ENCODE measurements at regions not wholly inside any gene's neighbourhood (a gene's known extent, or its start where the extent isn't known, plus 50 kb on each side); places are given as distances from the start of the nearest gene placed in this dataset.
A peak's percentile ranks its signal among the peaks of the same experiment; 100 is the strongest.

GRCh38 chr6:134866563-134866962 lies 83.3 kb downstream of the ALDH8A1 start:
- no peak for DNase-seq

DNA sequence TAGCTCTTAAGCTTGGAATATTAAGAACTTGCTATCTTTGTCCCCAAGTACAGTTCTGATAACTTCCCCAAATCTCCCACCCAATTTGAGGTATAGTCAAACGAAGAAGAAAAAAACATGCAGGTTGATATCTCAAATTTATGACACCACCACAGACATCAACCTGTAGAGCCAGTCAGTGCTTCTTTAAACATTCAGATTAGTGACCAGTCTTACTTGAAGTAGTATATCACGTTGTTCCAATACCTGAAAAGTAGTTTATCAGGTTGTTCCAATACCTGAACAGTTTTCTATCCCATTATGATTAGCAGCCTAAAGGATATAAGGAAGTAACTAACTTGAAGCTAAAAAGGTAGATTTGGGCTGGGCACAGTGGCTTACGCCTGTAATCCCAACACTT lies 85.3 kb downstream of the ALDH8A1 start:
- DNase-seq, result no peak

- no peak for DNase-seq
These were observed 86.0 kb downstream of the ALDH8A1 start for GRCh38 chr6:134863763-134864510.

DNA sequence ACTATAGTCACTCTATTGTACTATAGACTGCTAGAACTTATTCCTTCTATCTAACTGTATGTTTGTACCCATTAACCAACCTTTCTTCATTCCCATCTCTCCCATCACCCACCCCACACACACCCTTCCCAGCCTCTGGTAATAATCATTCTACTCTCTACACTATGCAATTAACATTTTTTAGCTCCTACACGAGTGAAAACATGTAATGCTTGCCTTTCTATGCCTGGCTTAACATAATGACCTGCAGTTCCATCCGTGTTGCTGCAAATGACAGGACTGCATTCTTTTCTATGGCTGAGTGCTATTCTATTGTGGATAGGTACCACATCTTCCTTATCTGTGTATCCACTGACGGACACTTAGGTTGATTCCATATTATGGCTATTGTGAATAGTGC lies 95.5 kb downstream of the ALDH8A1 start:
- no peak for DNase-seq

DNA sequence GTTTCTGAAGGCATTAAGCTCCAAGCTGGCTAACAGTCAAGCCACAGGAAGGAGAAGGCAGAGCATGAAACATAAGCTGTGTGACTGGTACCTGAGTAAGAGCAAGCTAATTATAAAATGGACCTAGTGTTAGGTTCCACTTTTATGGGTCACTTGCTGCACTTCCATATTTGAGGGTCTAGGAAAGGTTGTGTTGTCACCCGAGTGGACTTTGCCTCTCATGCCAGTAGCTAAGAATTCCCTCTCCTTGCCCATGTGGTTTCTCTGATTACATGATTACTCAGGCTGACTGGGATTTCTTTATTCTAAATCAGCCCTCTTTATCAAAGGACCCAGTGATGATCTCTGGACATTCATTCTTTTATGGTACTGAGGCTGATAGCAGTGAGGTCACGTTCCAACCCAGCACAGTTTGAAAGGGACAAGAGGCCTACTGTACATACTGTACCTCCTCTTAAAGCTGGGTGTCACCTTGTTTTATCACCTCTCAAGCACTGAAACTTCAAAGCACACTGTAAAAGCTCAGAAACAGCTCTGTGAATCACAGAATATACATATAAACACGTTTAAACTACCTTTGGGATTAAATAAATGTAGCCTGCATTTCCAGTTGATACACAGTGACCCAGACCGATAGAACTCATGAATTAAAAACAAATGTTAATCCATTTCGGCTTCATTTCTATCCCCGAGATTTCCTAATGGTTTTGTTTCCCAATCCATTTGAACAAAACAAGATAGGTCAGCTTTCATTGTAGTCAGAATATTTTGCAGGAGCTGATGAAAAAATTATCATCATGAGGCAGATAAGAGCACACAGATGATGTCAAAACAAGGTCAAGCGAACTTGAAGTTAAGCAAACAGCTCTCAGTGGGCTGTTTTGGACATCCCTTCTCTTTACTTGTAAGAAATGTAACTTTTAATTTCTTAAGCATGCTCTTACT lies 96.5 kb downstream of the ALDH8A1 start:
- DNase-seq, result no peak

- DNase-seq, result no peak
These were observed 98.4 kb downstream of the ALDH8A1 start for GRCh38 chr6:134851548-134851947.

DNA sequence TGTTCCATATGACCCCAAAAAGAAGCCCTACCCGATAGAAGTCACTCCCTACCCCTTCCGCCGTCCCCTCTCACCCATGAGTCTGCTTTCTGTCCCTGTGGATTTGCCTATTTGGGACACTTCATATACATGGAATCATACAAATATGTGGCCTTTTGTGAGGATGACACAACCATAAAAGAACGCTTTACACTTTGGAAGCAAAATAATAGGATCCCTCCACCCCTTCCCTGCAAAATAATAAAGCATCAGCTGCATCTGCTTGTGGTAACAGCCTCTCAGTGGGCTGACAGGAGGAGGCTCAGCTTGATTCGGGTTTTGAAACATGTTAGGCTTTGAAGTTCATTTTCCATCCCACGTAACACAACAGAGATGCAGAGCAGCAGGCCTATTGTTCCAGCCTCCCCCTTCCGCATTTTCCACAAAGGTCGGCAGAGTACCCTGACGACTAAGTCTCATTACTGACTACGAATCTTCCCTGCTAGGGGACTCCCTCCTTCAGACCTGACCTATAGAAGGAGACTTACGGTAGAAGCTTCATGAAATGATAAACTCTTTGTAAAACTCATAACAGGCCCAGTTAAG lies 99.1 kb downstream of the ALDH8A1 start:
- DNase-seq, result no peak

GRCh38 chr6:134849920-134850447 lies 99.9 kb downstream of the ALDH8A1 start:
- DNase-seq, result no peak

GRCh38 chr6:134848076-134848475 lies 101.8 kb downstream of the ALDH8A1 start:
- no peak for DNase-seq

DNA sequence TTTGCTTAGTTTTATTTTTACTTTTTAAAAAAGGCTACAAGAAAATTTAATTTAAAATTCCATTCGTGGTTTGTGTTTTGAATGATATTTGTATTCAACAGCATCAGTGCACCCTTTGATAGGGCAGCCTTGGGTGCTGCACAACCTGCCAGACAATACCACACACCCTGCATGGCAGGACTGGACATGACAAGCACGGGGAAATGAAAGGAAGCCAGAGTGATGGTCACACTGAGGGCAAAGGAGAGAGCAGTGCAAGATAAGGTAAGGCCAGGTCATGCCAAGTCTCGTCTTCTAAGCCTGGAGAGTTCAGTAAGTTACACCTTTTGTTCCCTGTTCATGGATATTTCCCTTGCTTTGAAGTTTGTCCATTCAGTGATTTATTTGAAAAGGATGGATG lies 103.0 kb downstream of the ALDH8A1 start:
- no peak for DNase-seq

DNA sequence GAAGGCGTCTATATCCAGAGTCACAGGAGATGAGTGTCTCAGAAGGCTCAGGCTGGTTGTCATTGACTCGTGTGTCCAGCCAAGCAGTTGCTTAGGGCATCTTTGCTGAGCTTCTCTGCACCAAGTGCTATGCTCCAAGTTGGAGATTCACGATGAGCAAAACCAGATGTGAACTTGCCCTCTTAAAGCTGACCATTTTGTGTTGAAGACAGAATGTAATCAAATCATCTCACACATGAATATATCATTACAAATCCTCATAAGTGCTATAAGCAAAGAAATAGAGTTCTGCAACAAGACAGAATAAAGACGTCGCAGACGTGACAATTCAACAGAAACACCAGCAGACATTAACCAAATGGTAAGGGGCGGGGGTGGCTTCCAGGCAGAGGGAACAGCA lies 103.9 kb downstream of the ALDH8A1 start:
- DNase-seq, result no peak

GRCh38 chr6:134844120-134844519 lies 105.8 kb downstream of the ALDH8A1 start:
- DNase-seq, result no peak

- DNase-seq, result no peak
These were observed 109.6 kb downstream of the ALDH8A1 start for GRCh38 chr6:134840086-134840867.

- no peak for DNase-seq
These were observed 113.9 kb downstream of the ALDH8A1 start for GRCh38 chr6:134835993-134836392.

- DNase-seq, result no peak
These were observed 119.0 kb downstream of the ALDH8A1 start for GRCh38 chr6:134830940-134831339.

DNA sequence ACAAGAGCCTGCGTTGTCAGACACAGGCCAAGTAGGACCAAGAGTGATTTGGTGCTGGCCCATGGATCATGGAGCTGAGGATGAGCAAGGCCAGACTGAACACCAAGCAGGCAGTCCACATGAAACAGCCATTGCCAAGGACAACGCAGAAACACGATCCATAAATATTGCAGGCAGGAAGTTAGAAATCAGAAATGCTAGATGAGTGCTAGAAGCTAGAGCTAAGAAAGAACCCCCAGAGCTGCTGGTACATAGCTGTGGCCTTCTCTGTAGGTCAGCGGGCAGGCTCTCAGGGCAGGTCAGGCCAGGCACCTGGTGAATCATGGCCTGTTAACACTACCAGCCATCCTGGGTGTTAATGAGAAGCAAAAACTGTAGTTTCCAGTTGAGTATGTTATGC lies 119.7 kb downstream of the ALDH8A1 start:
- no peak for DNase-seq

DNA sequence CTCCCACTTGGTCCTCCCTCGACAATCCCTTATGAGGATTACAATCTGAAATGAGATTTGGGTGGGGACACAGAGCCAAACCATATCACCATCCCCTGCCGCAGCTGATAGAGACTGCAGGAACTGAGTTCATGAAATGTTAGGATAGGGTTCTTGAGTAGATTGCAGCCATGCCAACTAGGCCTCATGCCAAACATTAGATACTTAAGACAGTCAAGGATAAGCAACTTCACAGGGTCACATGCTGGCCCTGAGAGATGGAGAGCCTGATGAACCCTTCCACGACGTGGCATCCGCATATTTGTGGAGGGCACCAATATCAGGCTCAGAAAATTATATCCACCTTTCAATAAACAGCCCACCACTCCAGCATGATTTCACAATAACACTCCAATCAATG lies 121.3 kb downstream of the ALDH8A1 start:
- DNase-seq, result no peak

DNA sequence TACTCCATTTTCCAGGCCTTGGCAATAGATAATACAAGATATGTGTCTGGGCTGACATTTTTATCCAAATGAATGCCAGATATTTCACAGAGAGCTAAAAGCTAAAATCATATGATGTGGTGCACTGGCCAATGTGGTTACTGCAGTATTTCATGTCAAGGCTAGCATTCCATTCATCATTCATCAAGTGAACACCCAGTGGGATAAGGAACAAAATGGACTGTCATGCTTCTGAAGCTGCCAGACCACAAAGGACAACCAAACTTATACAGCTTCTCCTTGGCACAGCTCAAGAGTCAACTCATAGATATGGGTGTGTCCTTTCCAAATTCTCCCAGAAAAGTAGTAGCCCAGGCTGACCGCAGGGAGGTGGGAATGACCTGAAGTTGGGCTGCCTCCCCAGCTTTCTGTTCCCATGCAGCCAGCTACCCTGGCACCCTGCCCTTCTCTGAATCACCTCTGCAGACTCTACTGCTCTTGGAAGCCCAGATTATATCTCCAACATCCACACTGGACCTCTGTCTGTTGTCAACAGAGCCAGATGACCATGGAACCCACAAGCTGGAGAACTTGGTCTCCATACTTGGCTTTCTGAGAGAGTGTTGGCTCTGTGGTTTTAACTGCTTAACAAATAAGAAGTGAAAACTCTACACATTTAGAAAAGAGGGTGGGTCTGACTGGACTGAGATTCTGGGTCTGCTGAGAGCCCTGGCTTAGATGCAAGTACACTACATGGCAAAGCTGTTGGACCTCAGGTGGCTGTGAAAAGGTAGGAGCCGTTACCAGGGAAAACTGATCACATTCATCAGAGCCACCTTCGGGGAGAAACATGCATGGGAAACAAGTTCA lies 122.8 kb downstream of the ALDH8A1 start:
- no peak for DNase-seq

DNA sequence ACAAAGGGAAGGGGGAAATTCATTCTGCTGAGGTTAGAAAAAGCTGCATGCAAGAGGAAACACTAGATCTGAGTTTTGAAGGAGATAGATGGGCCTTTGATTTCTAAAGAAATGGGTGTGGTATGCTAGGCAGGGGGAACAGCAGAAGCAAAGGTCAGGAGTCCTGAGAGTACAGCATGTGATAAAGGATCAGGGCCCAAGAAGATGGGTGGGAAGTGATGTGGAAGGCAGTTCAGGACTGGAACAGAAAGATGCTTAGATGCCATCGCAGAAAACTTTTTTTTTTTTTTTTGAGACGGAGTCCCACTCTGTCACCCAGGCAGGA lies 126.2 kb downstream of the ALDH8A1 start:
- DNase-seq, result no peak

DNA sequence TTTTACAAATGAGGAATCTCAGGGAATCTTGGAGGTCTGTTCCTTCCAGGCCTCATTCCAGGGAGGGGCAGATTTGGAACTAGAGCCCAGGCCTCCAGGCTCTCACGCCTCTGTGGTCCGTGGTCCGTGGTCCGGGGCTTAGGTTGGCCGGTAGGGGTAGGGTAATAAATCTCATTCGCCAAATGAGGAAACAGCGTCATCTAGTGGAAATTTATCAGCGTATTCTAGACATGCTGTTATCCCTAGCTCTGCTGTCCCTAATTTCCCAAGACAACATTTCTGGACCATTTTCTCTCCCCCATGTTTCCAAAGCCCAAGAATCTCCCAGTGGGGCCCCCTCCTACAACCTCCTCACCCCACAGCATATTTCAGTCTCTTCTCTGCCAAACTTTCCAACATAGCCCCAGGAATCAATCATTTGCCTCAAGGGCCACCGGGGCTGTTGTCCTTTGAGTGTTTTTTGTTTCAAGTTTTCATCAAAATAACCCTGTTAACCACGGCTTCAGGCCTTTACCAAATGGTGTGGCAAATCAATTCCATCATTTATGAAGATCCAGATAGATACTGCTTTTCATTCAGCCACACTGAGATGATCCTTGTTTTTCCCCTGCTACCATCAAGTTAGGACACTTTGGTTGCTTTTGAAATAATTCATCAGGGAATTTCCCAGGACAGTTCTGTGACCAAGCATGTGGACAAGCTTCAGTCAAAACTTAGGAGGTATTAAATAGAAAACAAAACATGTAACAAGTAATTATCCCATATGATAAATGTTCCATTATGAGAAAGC lies 126.8 kb downstream of the ALDH8A1 start:
- DNase-seq, result peak; percentile 87
